GM21390 (cell line): ENCODE measurements at regions not wholly inside any gene's neighbourhood (a gene's known extent, or its start where the extent isn't known, plus 50 kb on each side); places are given as distances from the start of the nearest gene placed in this dataset.
"Not testable (repeated sequence)": the region's sequence is repeated elsewhere in the genome, so short reads cannot be mapped to it uniquely, and the experiment has no call there.

ENCODE experiments used
- ATAC-seq: cut with Tn5 transposase; IDR thresholded peaks from one replicate; pipeline ENCODE4 v1.9.1; 2021; ENCODE audit not compliant: unreplicated experiment

DNA sequence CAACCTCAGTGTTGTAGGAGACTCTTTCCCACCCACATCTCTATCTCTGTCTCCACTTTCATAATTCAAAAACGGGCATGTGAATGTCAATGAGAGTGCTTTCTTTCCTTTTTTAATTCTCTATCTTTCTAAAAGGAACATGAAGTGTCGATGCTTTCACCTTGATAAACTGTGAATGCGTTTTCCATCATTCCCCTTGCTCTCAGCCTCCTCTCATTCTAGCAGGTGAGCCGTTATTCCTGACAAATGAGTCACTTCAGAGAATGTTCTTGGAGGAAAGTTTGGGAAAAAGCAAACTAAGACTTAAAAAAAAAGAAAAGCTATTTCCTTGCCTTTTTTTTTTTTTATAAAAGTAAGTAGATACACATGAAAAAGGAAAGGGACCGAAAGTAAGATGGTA, 226.0 kb upstream of the C1orf87 start:
- no peak for ATAC-seq

GRCh38 chr1:60298290-60298689, 224.7 kb upstream of the C1orf87 start:
- ATAC-seq: no peak

DNA sequence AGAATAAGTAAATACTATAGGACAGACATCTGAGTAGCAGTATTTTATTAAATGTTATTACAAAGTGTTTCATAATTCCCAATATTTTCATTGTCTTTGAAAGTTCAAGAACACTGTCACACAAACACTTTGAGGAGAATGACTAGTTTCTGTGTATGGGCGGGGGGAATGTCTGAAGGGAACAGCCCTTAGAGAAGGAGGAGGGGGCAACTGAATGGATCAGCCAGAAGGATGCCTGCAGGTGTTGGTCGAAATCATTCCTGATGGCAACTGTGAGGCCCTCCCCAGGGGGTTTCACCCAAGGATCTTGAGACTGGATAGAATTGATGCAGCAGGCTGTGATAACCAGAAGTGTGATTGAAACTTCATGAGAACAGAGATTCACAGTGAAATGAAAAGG, 223.2 kb upstream of the C1orf87 start:
- ATAC-seq: no peak

GRCh38 chr1:60292140-60292539, 218.6 kb upstream of the C1orf87 start:
- ATAC-seq: no peak

- no peak for ATAC-seq
Measured at GRCh38 chr1:60290393-60290792, 216.8 kb upstream of the C1orf87 start.

DNA sequence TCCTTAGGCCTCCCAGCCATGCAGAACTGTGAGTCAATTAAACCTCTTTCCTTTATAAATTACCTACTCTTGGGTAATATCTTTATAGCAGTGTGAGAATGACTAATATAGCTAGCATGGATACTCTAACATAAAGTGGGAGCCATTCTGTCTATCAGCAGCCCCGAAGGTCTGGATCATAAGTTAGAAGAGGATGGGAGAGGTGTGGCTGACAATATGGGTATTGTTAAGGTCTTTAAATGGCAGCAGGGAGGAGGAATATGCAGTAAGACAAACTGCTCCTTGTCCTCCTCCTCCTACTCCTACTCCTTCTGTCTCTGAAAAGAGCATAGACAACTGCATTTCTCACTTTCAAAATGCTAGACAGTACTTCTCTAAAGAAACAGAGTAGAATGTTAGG, 214.0 kb upstream of the C1orf87 start:
- ATAC-seq: no peak

DNA sequence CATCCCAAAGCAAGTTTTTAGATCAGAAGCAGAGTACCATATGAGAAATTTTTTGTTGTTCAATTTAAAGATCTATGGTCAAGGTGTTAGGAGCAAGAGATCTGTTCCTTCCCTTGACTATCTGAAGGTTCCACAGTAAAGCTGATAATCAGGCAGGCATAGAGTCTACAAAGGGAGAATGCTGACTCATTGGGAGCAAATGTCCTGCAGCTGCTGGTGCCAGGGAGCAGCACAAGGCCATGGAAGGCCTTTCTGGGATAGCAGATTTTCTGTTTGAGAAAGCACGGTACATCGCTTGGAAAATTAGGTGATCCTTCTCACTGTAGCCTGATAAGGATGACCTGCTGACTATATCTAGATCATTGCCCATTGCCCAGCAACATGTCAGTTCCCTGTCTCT, 210.1 kb upstream of the C1orf87 start:
- ATAC-seq: no peak

- peak; percentile 91 for ATAC-seq
Measured at GRCh38 chr1:60281360-60281932, 207.9 kb upstream of the C1orf87 start.

GRCh38 chr1:60280819-60281218, 207.2 kb upstream of the C1orf87 start:
- ATAC-seq: peak; percentile 22

DNA sequence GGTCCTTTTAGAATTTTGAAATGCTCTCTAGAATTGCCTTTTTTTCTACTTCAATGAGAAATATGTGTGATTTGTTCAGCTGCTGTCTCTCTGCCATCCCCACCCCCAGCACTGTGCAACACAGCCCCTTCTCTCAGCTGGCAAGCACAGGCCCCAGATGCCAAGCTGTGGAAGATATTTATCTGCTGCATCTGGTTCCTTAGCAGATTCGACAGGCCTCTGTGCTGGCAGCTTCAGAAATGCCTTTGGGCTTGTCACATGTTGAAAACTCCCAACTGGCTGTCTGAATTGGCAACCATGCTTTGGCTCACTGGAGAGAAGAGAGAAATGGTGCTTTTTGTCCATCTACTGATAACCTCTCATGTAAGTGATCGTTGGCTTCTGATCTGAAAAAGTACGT, 206.7 kb upstream of the C1orf87 start:
- ATAC-seq: no peak

DNA sequence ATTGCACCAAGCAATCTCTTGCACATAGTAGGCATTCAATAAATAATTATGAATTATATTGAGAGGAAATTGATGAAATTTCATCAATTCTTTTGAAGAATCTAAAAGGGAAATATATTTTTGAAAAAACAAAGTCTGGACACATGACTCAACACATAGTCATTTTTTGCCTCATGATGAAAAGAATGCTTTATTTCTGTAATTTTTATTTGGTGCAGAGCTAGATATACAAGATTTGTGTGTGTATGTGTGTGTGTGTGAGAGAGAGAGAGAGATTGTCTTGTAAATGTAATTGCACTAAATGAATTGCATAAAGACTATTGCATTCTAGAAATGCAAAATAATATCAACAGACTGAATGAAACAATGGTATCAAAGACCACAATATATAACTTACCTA, 206.2 kb upstream of the C1orf87 start:
- ATAC-seq: no peak

- ATAC-seq: no peak
Measured at GRCh38 chr1:60277269-60277668, 203.7 kb upstream of the C1orf87 start.

DNA sequence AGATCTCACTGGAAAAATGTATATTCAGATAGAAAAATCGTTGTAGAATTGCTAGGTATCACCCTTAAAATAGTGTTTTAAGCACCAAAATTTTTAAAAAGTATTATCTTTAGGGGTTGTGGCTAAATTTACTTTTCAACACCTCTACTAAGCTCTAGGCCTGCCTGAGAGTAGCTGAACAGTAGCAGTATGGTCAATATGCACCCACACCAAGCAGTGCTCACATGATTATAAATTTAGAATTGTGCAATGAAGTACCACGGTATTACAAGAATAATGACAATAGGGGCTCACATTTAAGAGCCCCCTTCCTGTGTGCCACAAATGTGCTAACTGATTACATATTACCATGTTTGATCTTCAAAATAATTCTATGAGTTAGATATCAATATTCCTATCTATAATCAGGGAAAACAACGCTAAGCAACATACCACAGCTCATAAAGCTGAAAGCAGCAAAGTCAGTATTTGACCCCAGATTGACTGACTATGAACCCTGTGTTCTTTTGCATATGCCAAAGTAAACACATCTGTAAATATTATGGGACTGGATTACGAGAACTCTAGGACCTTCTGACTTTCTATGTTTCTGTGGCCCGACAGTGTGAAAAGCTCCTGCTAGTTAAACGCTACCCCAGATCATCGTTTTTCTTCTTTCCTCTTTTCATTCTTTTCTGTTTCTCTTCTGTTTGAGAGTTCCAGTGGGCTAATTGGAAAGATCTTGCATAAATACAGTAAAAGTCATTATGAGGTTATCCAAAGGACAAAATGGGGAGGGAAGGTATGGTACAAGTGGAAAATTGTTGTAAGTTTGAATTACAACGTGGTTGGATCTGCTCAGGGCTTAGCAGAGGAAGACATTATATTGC, 201.1 kb upstream of the C1orf87 start:
- no peak for ATAC-seq

- ATAC-seq: no peak
Measured at GRCh38 chr1:60273185-60273584, 199.6 kb upstream of the C1orf87 start.

DNA sequence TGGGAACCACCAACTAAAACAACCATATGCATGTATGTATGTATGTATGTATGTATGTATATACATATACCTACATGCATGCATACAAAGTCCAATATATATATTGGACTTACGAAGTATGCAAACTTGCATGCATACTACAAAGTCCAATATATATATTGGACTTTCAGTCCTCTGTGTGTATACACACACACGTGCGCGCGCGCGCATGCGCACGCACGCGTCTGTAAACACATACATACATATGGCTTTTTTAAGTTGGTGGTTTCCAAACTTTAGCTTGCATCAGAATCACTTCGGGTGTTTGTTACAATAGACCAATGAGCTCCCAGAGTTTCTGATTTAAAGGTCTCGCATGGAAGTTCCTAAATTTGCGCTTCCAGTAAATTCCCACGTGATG, 197.5 kb upstream of the C1orf87 start:
- ATAC-seq: no peak

DNA sequence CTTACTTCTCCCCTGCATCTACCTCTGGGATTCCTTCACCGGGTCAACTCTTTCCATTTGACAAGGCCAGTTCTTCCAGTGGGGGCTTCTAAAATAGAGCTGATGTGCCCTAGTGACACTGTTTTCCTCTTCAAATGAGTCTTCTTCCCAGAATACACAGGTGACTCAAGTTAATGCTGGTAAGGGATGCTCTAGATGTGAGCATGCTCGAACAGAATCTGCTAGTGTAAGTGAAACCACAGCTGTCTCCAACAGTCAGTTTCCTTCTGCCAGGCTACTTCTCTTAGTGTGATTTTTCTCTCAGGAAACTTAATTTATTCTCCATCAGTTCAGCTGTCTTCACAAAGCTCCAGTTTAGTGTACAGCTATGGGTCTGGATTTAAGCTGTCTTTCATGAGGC, 194.9 kb upstream of the C1orf87 start:
- ATAC-seq: no peak

DNA sequence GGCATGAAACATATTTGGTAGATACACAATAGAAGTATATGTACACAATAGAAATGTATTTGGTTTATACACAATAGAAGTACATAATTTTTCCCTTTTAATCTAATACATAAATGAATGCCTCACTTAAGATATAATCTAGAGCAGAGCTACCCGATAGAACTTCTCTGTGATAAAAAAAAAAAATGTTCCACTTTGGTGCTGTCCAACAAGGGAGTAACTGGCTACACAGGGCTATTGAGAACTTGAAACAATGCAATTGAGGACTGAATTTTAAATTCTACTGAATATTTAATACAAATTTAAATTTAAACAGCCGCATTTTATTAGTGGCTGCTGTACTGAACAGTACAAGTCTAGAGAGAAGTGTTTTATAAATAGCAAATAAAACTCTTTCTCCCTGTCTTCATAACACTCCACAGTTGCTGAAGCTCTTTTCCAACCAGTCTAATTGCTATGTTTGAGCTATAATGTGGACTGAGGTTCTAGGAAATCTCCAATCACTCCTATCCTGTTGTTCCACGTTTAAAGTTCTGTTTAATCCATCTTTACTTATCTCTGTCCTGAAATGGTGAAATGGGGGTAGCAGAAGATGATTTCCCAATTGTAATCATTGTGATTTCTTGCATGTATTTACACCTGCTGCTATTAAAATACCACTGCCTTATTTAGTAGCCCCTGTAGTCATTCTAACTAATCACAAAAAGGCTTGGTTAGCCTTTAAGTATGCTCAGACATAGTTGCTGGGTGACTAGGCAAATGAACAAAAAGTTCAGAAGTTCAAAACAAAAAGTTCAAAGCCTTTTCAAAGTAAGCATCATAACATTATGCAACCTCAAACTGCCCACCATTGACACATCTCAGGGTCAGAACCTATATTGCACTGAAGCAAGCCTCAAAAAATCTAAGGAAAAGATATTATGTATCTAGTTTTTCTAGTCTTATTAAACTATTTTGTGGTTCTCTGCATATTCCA, 192.3 kb upstream of the C1orf87 start:
- no peak for ATAC-seq

DNA sequence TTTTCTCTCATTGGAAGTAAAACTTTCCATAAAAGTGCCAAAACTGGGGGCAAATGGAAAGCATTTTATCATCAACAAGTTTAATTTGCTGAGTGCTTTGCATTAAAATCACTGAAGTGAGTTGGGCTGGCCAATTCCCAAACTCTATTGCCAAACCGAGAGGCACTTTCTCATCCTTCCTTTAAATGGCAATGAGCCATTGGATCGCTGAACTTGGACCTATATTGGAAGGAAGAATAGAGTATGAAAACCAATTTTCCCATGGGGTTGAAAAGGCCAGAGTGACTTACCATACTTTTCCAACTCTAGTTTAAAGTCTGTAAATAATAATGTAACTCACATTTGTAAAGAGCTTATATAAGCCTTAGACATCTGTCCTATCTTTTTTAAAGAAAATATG, 189.1 kb upstream of the C1orf87 start:
- ATAC-seq: no peak

DNA sequence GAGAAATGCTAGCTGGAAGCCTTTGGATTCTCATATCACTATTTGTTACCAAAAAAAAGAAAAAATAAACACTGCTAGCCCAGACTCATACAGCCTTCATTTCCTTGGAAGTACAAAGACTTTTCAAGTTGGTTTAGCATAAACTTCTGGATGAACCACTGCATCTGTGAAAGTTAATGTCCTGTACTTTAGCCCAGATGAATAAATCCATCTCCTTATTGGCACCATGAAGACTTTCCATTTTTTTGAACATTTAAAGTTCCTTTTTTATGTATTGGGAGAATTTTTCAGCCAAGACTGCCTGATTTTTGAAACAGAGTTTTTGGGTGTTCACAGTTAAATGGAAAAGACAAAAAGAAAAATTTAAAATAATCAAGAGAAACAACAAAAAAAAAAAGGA, 184.0 kb upstream of the C1orf87 start:
- no peak for ATAC-seq

- no peak for ATAC-seq
Measured at GRCh38 chr1:60255565-60255964, 182.0 kb upstream of the C1orf87 start.

- ATAC-seq: no peak
Measured at GRCh38 chr1:60251426-60251825, 177.9 kb upstream of the C1orf87 start.

DNA sequence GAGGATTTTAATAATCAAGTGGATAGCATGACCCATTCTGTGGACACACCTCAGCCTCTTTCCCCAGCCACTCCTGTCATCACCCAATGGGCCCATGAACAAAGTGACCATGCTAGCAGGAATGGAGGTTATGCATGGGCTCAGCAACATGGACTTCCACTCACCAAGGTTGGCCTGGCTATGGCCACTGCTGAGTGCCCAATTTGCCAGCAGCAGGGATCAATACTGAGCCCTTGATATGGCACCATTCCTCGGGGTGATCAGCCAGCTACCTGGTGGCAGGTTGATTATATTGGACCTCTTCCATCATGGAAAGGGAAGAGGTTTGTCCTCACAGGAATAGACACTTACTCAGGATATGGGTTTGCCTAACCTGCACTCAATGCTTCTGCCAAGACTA, 173.9 kb upstream of the C1orf87 start:
- not testable (repeated sequence) for ATAC-seq
